ENCODE measurements at regions not wholly inside any gene's neighbourhood (a gene's known extent, or its start where the extent isn't known, plus 50 kb on each side); places are given as distances from the start of the nearest gene placed in this dataset.

GRCh38 chr20:16946097-16946496 lies 197.9 kb downstream of the OTOR start:
- DNase-seq (ENCODE audit: low spot score): no peak

DNA sequence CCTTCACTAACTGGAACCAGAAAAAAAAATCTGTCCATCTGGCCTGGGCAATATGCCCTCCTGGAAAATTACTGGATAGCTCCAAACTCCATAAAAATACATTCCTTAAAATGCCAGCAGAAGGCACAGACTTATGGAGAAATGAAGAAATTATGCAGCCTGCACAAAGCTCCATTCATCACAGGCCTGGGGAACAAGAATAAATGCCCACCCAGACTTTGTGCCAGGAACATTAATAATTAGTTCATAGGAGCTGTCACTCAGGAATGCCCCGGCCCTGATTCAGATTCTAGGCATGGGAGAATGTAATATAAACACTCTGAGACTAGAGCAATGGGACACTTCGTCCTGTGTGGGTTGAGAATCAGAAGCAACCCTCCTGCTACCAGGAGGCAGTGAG lies 199.3 kb downstream of the OTOR start:
- DNase-seq (ENCODE audit: low spot score): no peak

DNA sequence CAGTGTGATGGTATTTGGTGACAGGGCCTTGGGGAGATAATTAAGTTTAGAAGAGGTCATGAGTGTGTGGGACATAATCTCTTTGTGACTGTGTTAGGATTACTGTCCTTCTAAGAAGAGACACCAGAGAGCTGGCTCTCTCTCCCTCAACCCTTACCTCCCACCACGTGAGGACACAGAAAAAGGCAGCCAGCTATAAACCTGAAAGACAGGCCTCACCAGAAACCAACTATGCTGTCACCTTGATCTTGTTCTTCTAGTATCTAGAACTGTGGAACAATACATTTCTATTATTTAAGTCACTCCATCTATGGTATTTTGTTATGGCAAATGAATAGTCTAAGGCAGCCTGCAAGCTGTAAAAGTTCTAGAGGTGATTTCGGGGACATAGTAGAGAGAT lies 203.7 kb downstream of the OTOR start:
- DNase-seq (ENCODE audit: low spot score): no peak

DNA sequence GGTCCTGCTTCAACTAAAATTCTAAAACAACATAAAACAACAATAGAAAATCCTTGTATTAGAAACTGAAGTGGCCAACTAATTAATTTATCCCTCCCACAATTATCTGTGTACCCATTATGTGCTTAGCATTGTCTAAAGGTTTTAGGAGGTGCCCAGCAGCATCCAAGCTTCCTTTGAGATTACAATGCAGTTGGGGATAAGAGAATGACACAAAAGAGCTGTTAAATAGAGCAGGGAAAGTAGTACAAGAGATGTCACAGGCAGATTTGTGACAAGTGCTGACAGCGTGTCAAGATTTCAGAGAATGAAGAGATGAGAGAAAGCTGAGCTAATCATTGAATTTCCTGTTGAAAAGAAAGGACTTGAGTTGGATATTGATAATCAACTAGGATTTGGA lies 204.8 kb downstream of the OTOR start:
- no peak for DNase-seq (ENCODE audit: low spot score)

- DNase-seq (ENCODE audit: low spot score): no peak
These were observed 205.7 kb downstream of the OTOR start for GRCh38 chr20:16953858-16954257.

DNA sequence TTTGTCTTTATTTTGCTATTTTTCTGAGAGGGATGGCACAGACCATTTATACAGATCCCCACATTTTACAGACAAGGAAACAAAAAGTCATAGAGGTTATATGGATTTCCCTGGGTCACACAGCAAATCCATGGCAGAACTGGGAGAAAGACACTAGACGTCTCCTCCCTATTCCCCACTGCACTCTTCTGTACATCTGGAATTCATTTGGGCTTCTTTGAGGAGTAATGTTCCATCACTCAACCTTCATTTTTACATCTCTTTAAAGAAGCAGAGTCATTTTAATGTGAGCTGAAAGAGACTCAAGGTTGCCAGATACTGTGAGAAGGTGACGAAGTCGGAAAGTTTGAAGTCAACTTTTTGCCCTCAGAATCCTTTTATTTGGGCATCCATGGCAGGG lies 207.3 kb downstream of the OTOR start:
- DNase-seq (ENCODE audit: low spot score): no peak

- no peak for DNase-seq (ENCODE audit: low spot score)
These were observed 207.8 kb downstream of the OTOR start for GRCh38 chr20:16955971-16956370.

DNA sequence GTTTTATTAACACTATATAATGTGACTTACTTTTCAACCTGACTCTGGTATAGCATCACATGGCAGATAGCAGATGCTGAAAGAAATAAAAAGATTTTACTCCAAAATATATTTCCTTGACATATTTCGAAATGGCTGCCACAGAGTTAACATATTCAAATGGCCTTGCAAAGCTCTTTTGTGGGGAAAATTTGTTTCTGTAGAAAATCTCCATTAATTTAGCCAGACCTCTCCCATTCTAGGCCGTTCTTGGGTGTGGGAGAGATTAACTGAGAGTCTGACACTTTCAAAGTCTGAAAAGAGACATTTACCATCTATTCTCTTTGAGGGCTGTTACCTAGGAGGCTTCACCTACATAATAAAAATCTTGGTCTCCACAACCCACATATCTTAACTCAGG lies 217.2 kb downstream of the OTOR start:
- no peak for DNase-seq (ENCODE audit: low spot score)

GRCh38 chr20:16966276-16966880 lies 218.2 kb downstream of the OTOR start:
- DNase-seq (ENCODE audit: low spot score): no peak

DNA sequence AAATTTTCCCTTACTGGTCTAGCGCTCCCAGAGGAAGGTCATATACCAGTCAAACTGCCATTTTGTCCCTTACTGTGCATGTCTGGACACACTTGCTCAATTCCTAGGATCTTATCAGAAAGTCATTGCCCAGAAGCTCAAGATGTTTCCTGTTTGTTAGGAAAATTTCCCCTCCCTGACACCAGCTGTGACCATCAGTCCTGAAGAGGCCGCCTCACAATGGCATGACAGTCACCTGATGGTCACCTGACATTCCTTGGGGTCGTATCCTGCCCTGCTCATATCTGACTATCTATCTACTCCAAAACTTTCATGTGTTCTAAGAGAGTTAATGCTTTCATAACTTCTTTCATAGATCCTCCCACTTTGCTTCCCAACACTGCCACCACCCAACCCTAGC lies 219.9 kb downstream of the OTOR start:
- DNase-seq (ENCODE audit: low spot score): no peak

GRCh38 chr20:16970776-16971175 lies 222.6 kb downstream of the OTOR start:
- DNase-seq (ENCODE audit: low spot score): no peak

DNA sequence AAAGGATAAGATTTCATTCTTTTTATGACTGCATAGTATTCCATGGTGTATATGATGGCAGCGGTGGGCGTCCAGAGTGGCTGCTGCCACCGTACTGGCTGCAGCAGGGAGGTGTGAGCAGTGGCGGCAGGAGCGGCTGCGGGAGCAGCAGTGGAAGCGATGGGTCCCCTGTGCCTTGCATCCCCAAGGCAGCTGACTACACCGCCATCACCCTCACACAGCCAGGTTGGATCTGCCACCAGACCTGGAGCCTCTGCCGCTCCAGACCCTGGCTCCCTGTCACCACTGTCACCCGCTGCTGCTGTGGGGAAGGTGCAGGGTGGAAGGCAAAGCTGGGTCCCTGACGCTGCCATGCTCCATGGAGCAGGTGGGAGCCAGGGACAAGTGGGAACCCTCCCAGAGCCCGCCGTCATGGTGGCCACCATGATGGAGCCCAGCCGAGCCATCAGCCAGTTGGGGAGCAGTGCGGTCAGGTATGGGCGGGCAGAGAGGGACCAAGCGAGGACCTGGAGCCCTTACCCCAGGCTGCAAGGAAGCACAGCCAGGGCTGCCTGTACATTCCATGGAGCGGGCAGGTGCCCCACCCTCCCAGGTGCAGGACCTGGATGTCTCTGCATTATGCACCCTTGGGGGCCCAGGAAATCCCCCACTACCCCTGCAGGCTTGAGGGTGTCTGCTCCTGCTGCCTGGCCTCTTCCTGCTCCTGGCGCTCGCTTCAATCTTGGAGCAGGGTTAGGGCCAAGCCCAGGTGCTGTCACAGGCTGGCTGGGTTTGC lies 226.1 kb downstream of the OTOR start:
- no peak for DNase-seq (ENCODE audit: low spot score)

GRCh38 chr20:16974855-16975162 lies 226.7 kb downstream of the OTOR start:
- DNase-seq (ENCODE audit: low spot score): no peak

DNA sequence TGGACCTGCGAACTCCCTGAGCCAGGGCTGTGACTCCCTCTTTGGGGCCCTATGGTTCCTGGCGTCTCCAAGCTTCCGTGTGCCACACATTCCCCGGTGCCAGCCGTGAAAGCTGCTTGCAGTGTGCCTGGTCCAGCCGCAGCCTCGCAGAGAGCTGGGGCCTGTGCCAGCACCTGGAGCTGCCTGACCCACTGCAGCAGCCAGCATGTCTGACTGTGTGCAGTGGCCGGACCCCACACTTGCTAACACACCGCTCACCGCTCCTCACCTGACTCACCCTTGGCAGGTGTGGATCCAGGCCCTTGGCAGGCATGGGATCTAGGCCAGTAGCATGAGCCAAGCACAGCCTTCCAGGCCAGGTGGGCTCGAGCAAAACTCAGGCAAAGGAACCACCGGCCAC lies 227.5 kb downstream of the OTOR start:
- no peak for DNase-seq (ENCODE audit: low spot score)

DNA sequence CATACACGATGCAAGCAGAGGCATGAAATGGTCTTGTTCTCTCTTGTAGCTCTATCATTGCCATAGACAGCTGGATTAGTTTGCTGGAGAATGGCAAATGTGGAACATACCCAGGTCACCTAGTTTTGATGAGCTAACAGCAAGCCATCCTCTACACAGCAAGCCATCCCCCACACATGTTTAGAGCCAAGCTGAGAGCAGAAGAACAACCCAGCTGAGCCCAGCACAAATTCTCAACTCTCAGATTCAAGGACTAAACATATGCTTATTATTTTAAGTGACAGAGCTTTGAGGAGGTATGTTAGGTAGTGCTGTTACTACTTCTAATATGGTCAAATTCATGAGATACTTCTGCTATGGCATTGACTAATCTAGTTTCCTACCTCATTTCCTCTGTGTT lies 230.3 kb downstream of the OTOR start:
- no peak for DNase-seq (ENCODE audit: low spot score)

GRCh38 chr20:16982091-16982726 lies 234.1 kb downstream of the OTOR start:
- DNase-seq (ENCODE audit: low spot score): no peak

DNA sequence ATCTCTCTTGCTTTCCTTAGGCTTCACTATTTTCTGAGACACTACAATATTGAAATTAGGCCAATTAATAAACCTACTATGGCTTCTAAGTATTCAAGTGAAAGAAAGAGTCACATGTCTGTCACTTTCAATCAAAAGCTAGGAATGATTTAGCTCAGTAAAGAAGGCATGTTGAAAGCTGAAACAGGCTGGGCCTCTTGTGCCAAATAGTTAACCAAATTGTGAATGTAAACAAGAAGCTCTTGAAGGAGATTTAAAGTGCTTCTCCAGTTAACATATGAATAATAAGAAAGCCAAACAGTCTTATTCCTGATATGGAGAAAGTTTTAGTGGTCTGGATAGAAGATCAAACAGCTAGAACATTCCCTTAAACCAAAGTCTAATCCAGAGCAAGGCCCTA lies 236.3 kb downstream of the OTOR start:
- DNase-seq (ENCODE audit: low spot score): no peak

DNA sequence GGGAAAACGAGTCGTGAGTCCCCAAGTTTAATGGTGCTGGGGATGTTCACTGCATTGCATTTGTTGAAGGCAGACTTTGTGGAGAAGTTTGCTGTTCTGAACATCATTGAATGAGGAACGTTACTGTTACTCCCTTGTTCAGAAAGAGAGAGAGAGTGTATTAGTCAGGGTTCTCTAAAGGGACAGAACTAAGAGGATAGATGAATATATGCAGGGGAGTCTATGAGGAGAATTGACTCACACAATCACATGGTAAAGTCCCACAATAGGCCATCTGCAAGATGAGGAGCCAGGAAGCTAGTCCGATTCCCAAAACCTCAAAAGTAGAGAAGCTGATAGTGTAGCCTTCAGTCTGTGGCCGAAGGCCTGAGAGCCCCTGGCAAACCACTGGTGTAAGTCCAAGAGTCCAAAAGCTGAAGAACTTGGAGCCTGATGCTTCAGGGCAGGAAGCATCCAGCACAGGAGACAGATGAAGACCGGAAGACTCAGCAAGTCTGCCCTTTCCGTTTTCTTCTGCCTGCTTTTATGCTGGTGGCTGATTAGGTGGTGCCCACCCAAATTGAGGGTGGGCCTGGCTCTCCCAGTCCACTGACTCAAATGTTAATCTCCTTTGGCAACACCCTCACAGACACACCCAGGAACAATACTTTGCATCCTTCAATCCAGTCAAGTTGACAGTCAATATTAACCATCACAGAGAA lies 223.5 kb upstream of the PCSK2 start:
- DNase-seq (ENCODE audit: low spot score): no peak

DNA sequence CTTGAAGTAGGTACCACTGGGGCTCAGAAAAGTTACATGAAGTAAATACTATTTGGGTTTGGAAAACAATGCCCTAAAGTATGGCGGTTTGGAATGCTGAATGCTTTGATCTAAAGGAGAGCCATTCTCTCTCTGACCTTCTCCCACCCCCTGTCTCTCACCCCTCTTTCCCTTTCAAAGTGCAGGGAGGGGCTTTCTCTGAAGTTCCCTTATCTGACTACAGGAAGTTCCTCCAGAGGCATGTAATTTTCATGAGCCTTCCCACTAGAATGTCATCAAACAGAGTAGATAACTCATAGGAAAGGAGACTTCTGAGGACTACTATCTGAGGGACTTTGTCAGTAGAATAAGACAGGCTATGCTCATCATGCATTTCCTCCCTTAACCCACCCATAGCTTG lies 216.7 kb upstream of the PCSK2 start:
- DNase-seq (ENCODE audit: low spot score): no peak

- DNase-seq (ENCODE audit: low spot score): no peak
These were observed 214.2 kb upstream of the PCSK2 start for GRCh38 chr20:17012546-17013226.

DNA sequence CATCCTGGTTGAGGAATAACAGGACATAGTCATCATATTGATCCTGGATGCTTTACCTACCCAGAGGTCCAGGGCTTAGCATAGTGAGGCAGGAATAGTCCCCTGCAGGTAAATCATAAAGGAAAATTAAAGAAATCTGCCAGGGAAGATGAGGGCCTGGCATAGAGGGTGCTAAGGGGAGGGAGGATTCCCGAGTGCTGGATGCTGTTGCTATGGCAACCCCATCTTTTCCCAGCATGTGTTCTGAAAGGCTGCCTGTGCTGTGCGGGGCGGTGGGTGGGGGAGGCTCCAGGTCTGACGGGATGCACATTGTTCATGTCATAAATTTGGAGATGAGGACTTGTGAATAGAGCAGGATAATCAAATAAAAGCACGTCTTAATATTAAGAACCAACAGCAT lies 212.6 kb upstream of the PCSK2 start:
- peak; percentile 49 for DNase-seq (ENCODE audit: low spot score)

DNA sequence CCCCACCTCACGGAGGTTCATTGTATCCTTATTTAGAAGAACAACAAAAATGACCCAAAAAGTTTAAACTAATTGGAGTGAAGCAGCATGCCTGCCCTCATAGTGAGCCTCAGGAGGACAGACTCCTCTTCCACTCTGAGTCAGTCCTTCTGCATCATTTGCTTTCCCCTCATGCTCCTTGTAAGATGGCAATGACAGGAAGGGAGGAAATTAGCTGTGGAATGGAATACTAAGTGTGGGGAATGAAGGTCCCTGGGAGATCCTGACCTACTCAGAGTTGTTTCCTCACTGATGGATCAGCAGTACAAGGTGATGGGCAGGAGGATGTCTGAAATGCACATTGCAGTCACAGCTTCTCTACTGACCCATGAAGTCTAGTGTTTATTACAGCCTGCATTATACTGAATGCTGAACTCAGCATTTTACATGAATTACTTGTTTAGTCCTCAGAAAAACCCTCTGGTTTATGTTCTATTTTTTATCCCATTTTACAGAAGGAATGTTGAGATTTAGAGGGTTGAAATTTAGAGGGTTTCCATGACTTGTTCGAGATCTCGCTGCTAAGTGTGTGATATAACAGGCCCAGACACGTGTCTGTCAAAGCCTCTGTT lies 212.0 kb upstream of the PCSK2 start:
- no peak for DNase-seq (ENCODE audit: low spot score)
